ENCODE measurements at regions not wholly inside any gene's neighbourhood (a gene's known extent, or its start where the extent isn't known, plus 50 kb on each side); places are given as distances from the start of the nearest gene placed in this dataset.
"Not testable (repeated sequence)": the region's sequence is repeated elsewhere in the genome, so short reads cannot be mapped to it uniquely, and the experiment has no call there.

GRCh38 chr3:159047361-159047760 is 245.5 kb downstream of the MFSD1 start:
- WGBS, 4 donors: 75 to 83% (median 79%) methylated on average over 3 of the region's 3 CpGs
- no peak for DNase-seq
- no peak for TF ChIP-seq CTCF (IDR thresholded peaks at IDR 0.05)
- no peak for TF ChIP-seq POLR2A (IDR thresholded peaks at IDR 0.05)
- no peaks in the 10 kb centered on the region for H3K9me3 ChIP-seq (replicated peaks in 1 of 3)
- intact Hi-C loops (cut with DNase I): no loop called here
- H3K27me3 ChIP-seq: no peaks in the 10 kb centered on the region
- no peaks in the 10 kb centered on the region for H3K4me1 ChIP-seq (replicated peaks in 1 of 2)
- no peaks in the 10 kb centered on the region for H3K36me3 ChIP-seq (replicated peaks in 1 of 2)
- H3K27ac ChIP-seq: no peak overlapping the region
- H3K4me3 ChIP-seq: no peak overlapping the region

- DNase-seq; H3K9me3 ChIP-seq (replicated peaks in 1 of 3); intact Hi-C loops (cut with DNase I); H3K4me1 ChIP-seq (replicated peaks in 1 of 2); H3K27me3 ChIP-seq; H3K4me3 ChIP-seq; H3K27ac ChIP-seq; H3K36me3 ChIP-seq (replicated peaks in 1 of 2): not testable (repeated sequence)
- 45 to 61% (median 57%) methylated on average over 1 of the region's 1 CpG for WGBS, 4 donors
Observed at GRCh38 chr3:159052494-159052893, 250.6 kb downstream of the MFSD1 start.

GRCh38 chr3:159057621-159058020 is 255.8 kb downstream of the MFSD1 start:
- Histone ChIP-seq H3K36me3 (replicated peaks in 1 of 2) (no peaks in the 10 kb centered on the region), H3K9me3 (replicated peaks in 1 of 3) (no peaks in the 10 kb centered on the region), H3K4me3 (no peak overlapping the region), H3K4me1 (replicated peaks in 1 of 2) (no peaks in the 10 kb centered on the region), H3K27ac (no peak overlapping the region), H3K27me3 (no peaks in the 10 kb centered on the region)
- intact Hi-C loops (cut with DNase I): no loop called here
- DNase-seq: no peak
- TF ChIP-seq CTCF (IDR thresholded peaks at IDR 0.05): no peak
- TF ChIP-seq POLR2A (IDR thresholded peaks at IDR 0.05): no peak

- TF ChIP-seq CTCF (IDR thresholded peaks at IDR 0.05) (no peak), POLR2A (IDR thresholded peaks at IDR 0.05) (no peak)
- no peaks in the 10 kb centered on the region for H3K9me3 ChIP-seq (replicated peaks in 1 of 3)
- H3K27ac ChIP-seq: no peak overlapping the region
- no peaks in the 10 kb centered on the region for H3K36me3 ChIP-seq (replicated peaks in 1 of 2)
- H3K27me3 ChIP-seq: no peaks in the 10 kb centered on the region
- no peak for DNase-seq
- intact Hi-C loops (cut with DNase I): no loop called here
- H3K4me3 ChIP-seq: no peak overlapping the region
- WGBS, 4 donors: 75 to 89% (median 80%) methylated on average over 3 of the region's 3 CpGs
- no peaks in the 10 kb centered on the region for H3K4me1 ChIP-seq (replicated peaks in 1 of 2)
Observed at GRCh38 chr3:159058859-159059258, 257.0 kb downstream of the MFSD1 start.

- no peak for DNase-seq
- no peak for TF ChIP-seq POLR2A (IDR thresholded peaks at IDR 0.05)
- no peak for TF ChIP-seq CTCF (IDR thresholded peaks at IDR 0.05)
- Histone ChIP-seq H3K4me1 (replicated peaks in 1 of 2) (no peaks in the 10 kb centered on the region), H3K4me3 (no peak overlapping the region), H3K36me3 (replicated peaks in 1 of 2) (no peaks in the 10 kb centered on the region), H3K9me3 (replicated peaks in 1 of 3) (no peaks in the 10 kb centered on the region), H3K27ac (no peak overlapping the region), H3K27me3 (no peaks in the 10 kb centered on the region)
- 76 to 92% (median 86%) methylated on average over 2 of the region's 2 CpGs for WGBS, 4 donors
- intact Hi-C loops (cut with DNase I): no loop called here
Observed at GRCh38 chr3:159059395-159059794, 257.5 kb downstream of the MFSD1 start.

Data from adrenal gland (tissue), 9 donors.